ENCODE measurements at regions not wholly inside any gene's neighbourhood (a gene's known extent, or its start where the extent isn't known, plus 50 kb on each side); places are given as distances from the start of the nearest gene placed in this dataset.

DNA sequence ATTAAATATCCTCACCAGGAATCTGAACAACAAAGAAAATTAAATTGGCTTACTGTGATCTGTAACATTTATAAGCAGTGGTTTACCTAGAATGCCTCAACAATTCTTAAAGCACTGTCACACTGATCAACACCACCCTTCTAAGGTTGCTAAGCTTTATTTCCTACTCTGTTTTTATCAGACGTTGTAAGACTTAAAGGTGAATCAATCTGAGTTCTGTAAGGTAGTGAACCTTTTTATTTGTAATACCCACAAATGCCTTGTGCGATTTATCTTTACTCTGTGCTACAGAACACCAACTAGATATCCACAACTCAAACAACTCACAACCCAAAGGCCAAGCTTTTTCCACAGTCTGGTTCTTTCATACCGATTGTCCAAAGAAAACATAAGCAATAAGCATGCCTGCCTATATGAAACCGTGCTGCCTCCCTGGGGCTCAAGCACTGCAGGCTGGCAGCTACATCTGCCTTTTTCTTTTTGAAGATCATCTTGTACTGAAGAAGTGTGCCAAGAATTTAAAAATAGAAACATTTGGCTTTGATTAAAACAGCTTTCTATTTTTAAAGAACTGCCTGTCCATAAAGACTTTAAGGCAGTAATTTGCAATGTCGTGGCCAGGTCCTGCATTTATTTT, 490.7 kb downstream of the NUP35 start:
- no peaks in the 10 kb centered on the region for H3K9me3 ChIP-seq (ENCODE audit: control insufficient read depth in 1 of 2, insufficient read depth in 1 of 2, low read depth in 1 of 2, low read length in 2 of 2)
- no peaks in the 10 kb centered on the region for H3K36me3 ChIP-seq (ENCODE audit: control insufficient read depth in 1 of 2, insufficient read depth in 2 of 2, low read length in 2 of 2)
- RAD21 ChIA-PET (ENCODE audit: low non-redundant PET in 1 of 2, low total read pairs in 2 of 2, uncharacterized antibody in 2 of 2, unreplicated experiment in 2 of 2): interaction anchor here in 1 of 2 experiments (0.6 kb wide), 1 partner anchor 76 kb away, joined by 3 read pairs; no protein-coding TSS in a partner anchor
- intact Hi-C loops (cut with micrococcal nuclease): no loop called here
- POLR2A ChIA-PET: no interaction called here
- no peaks in the 10 kb centered on the region for H3K4me1 ChIP-seq (ENCODE audit: control insufficient read depth in 1 of 2, insufficient read depth in 2 of 2, low read length in 2 of 2)
- H3K79me2 ChIP-seq (ENCODE audit: insufficient read depth, low read length): no peaks in the 10 kb centered on the region
- no peak overlapping the region for H3K4me2 ChIP-seq (ENCODE audit: low read length)
- no peaks in the 10 kb centered on the region for H4K20me1 ChIP-seq (ENCODE audit: insufficient read depth)
- H3K27ac ChIP-seq (ENCODE audit: low read depth, low read length): no peak overlapping the region
- CTCF ChIA-PET: no interaction called here
- ATAC-seq (no peak), DNase-seq (ENCODE audit: low read depth, low spot score) (no peak)
- no peaks in the 10 kb centered on the region for H3K9me2 ChIP-seq (ENCODE audit: insufficient read depth)
- no peak for TF ChIP-seq EZH2phosphoT487 (IDR thresholded peaks at IDR 0.05; ENCODE audit: borderline replicate concordance)
- no peak for TF ChIP-seq YY1 (IDR thresholded peaks at IDR 0.05; ENCODE audit: extremely low read depth, insufficient replicate concordance, low read depth, low read length)
- no peak for TF ChIP-seq RAD21 (IDR thresholded peaks at IDR 0.05; ENCODE audit: low read depth)
- no peak for TF ChIP-seq EZH2 (IDR thresholded peaks at IDR 0.05)
- no peak for TF ChIP-seq ELF1 (IDR thresholded peaks at IDR 0.05; ENCODE audit: borderline replicate concordance, low read depth)
- no peak for TF ChIP-seq POLR2A (IDR thresholded peaks at IDR 0.05; ENCODE audit: borderline replicate concordance, extremely low read depth, insufficient read depth, insufficient read length)
- no peak overlapping the region for H3K4me3 ChIP-seq (replicated peaks in 1 of 2; ENCODE audit: low read depth in 1 of 2, low read length in 2 of 2)
- H3K9ac ChIP-seq (ENCODE audit: low read length): no peak overlapping the region
- H3K27me3 ChIP-seq (ENCODE audit: insufficient read depth, low read length): no peaks in the 10 kb centered on the region
- no TSS peak for BruUV-seq (replicated peaks)
- no peak overlapping the region for H2AFZ ChIP-seq (ENCODE audit: low read depth, low read length, poor library complexity, severe bottlenecking)

DNA sequence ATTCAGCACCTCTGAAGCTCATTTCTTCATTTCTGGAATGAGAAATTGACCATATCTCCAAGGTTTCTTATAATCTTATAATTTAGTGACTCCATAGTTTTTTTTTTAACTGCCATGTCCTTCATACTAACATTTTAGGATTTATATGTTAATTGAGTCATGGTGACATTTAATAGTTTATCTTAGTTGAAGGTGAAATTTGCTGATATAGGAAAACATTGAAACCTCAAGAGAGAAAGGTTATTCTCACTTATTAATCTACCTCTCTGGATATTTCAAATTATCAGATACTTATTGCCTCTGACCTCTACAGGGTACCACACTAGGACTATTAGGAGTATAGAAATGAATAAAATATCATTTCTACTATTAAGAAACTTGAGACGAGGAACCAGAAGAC, 499.0 kb downstream of the NUP35 start:
- Histone ChIP-seq H4K20me1 (ENCODE audit: insufficient read depth) (no peaks in the 10 kb centered on the region), H3K9me3 (ENCODE audit: control insufficient read depth in 1 of 2, insufficient read depth in 1 of 2, low read depth in 1 of 2, low read length in 2 of 2) (no peaks in the 10 kb centered on the region), H3K4me2 (ENCODE audit: low read length) (no peak overlapping the region), H2AFZ (ENCODE audit: low read depth, low read length, poor library complexity, severe bottlenecking) (no peak overlapping the region), H3K27ac (ENCODE audit: low read depth, low read length) (no peak overlapping the region), H3K4me3 (replicated peaks in 1 of 2; ENCODE audit: low read depth in 1 of 2, low read length in 2 of 2) (no peak overlapping the region), H3K27me3 (ENCODE audit: insufficient read depth, low read length) (no peaks in the 10 kb centered on the region), H3K9me2 (ENCODE audit: insufficient read depth) (no peaks in the 10 kb centered on the region), H3K79me2 (ENCODE audit: insufficient read depth, low read length) (no peaks in the 10 kb centered on the region), H3K4me1 (ENCODE audit: control insufficient read depth in 1 of 2, insufficient read depth in 2 of 2, low read length in 2 of 2) (no peaks in the 10 kb centered on the region), H3K9ac (ENCODE audit: low read length) (no peak overlapping the region), H3K36me3 (ENCODE audit: control insufficient read depth in 1 of 2, insufficient read depth in 2 of 2, low read length in 2 of 2) (no peaks in the 10 kb centered on the region)
- no TSS peak for BruUV-seq (replicated peaks)
- POLR2A ChIA-PET: no interaction called here
- TF ChIP-seq TCF7L2 (IDR thresholded peaks at IDR 0.05; ENCODE audit: borderline replicate concordance, extremely low read depth, insufficient read depth, insufficient read length): no peak
- no peak for TF ChIP-seq SP1 (IDR thresholded peaks at IDR 0.05; ENCODE audit: low read depth)
- TF ChIP-seq SRF (IDR thresholded peaks at IDR 0.05; ENCODE audit: low read depth): no peak
- TF ChIP-seq, protein P1, sequence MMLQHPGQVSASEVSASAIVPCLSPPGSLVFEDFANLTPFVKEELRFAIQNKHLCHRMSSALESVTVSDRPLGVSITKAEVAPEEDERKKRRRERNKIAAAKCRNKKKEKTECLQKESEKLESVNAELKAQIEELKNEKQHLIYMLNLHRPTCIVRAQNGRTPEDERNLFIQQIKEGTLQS (IDR thresholded peaks at IDR 0.05): no peak
- TF ChIP-seq, protein P2, sequence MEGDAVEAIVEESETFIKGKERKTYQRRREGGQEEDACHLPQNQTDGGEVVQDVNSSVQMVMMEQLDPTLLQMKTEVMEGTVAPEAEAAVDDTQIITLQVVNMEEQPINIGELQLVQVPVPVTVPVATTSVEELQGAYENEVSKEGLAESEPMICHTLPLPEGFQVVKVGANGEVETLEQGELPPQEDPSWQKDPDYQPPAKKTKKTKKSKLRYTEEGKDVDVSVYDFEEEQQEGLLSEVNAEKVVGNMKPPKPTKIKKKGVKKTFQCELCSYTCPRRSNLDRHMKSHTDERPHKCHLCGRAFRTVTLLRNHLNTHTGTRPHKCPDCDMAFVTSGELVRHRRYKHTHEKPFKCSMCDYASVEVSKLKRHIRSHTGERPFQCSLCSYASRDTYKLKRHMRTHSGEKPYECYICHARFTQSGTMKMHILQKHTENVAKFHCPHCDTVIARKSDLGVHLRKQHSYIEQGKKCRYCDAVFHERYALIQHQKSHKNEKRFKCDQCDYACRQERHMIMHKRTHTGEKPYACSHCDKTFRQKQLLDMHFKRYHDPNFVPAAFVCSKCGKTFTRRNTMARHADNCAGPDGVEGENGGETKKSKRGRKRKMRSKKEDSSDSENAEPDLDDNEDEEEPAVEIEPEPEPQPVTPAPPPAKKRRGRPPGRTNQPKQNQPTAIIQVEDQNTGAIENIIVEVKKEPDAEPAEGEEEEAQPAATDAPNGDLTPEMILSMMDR (IDR thresholded peaks at IDR 0.05 in 2 of 3, conservative IDR thresholded peaks at IDR 0.05 in 1 of 3; ENCODE audit: borderline replicate concordance in 1 of 3, insufficient read depth in 1 of 3, low read depth in 2 of 3, low read length in 2 of 3): no peak
- TF ChIP-seq, protein P3, sequence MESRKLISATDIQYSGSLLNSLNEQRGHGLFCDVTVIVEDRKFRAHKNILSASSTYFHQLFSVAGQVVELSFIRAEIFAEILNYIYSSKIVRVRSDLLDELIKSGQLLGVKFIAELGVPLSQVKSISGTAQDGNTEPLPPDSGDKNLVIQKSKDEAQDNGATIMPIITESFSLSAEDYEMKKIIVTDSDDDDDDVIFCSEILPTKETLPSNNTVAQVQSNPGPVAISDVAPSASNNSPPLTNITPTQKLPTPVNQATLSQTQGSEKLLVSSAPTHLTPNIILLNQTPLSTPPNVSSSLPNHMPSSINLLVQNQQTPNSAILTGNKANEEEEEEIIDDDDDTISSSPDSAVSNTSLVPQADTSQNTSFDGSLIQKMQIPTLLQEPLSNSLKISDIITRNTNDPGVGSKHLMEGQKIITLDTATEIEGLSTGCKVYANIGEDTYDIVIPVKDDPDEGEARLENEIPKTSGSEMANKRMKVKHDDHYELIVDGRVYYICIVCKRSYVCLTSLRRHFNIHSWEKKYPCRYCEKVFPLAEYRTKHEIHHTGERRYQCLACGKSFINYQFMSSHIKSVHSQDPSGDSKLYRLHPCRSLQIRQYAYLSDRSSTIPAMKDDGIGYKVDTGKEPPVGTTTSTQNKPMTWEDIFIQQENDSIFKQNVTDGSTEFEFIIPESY (IDR thresholded peaks at IDR 0.05; ENCODE audit: extremely low read depth, insufficient replicate concordance, low read length): no peak
- TF ChIP-seq CBX3 (IDR thresholded peaks at IDR 0.05; ENCODE audit: low read depth): no peak
- TF ChIP-seq POLR2AphosphoS5 (IDR thresholded peaks at IDR 0.05; ENCODE audit: low read depth, low read length): no peak
- intact Hi-C loops (cut with micrococcal nuclease): no loop called here
- ATAC-seq (no peak), DNase-seq (ENCODE audit: low read depth, low spot score) (no peak)
- CTCF ChIA-PET: no interaction called here
- RAD21 ChIA-PET (ENCODE audit: low non-redundant PET in 1 of 2, low total read pairs in 2 of 2, uncharacterized antibody in 2 of 2, unreplicated experiment in 2 of 2): no interaction called here
